ENCODE measurements at regions not wholly inside any gene's neighbourhood (a gene's known extent, or its start where the extent isn't known, plus 50 kb on each side); places are given as distances from the start of the nearest gene placed in this dataset.
"Not testable (repeated sequence)": the region's sequence is repeated elsewhere in the genome, so short reads cannot be mapped to it uniquely, and the experiment has no call there.

- Histone ChIP-seq H3K27ac (no peak overlapping the region), H3K36me3 (no peaks in the 10 kb centered on the region), H3K27me3 (no peaks in the 10 kb centered on the region), H3K4me3 (no peak overlapping the region), H3K9me3 (no peaks in the 10 kb centered on the region), H3K4me1 (no peaks in the 10 kb centered on the region)
- 100% methylated on average over 1 of the region's 1 CpG for WGBS
- no peak for DNase-seq (ENCODE audit: low spot score in 2 of 2)
- TF ChIP-seq POLR2A (IDR thresholded peaks at IDR 0.05) (no peak), POLR2AphosphoS5 (IDR thresholded peaks at IDR 0.05) (no peak), EP300 (IDR thresholded peaks at IDR 0.05) (no peak)
Observed at GRCh38 chr4:128648021-128648420, 161.5 kb upstream of the JADE1 start.

GRCh38 chr4:128646893-128647292 is 162.6 kb upstream of the JADE1 start:
- not testable (repeated sequence) for H3K9me3 ChIP-seq; DNase-seq (ENCODE audit: low spot score in 2 of 2)
- WGBS = 84% methylated on average over 1 of the region's 1 CpG

GRCh38 chr4:128644693-128645654 is 164.5 kb upstream of the JADE1 start:
- DNase-seq (ENCODE audit: low spot score in 2 of 2); H3K4me1 ChIP-seq; H3K4me3 ChIP-seq; H3K27ac ChIP-seq; H3K36me3 ChIP-seq; H3K27me3 ChIP-seq; H3K9me3 ChIP-seq: not testable (repeated sequence)
- WGBS = 78% methylated on average over 18 of the region's 18 CpGs

More at GRCh38 chr4:128646893-128647292, 162.6 kb upstream of the JADE1 start:
- H3K36me3 ChIP-seq, H3K27ac ChIP-seq, H3K4me1 ChIP-seq, H3K4me3 ChIP-seq, H3K27me3 ChIP-seq: not testable (repeated sequence)

GRCh38 chr4:128644107-128644506 is 165.4 kb upstream of the JADE1 start:
- H3K36me3 ChIP-seq; H3K4me3 ChIP-seq; H3K9me3 ChIP-seq; H3K27me3 ChIP-seq; DNase-seq (ENCODE audit: low spot score in 2 of 2); H3K27ac ChIP-seq: not testable (repeated sequence)
- WGBS = 86% methylated on average over 3 of the region's 3 CpGs
- peaks cover 11% of the 10 kb centered on the region for H3K4me1 ChIP-seq

- H3K4me3 ChIP-seq; DNase-seq (ENCODE audit: low spot score in 2 of 2); H3K27me3 ChIP-seq; H3K36me3 ChIP-seq; H3K27ac ChIP-seq; H3K9me3 ChIP-seq: not testable (repeated sequence)
- 90% methylated on average over 2 of the region's 2 CpGs for WGBS
- peaks cover 12% of the 10 kb centered on the region for H3K4me1 ChIP-seq
Observed at GRCh38 chr4:128641566-128641965, 167.9 kb upstream of the JADE1 start.

- WGBS = 66% methylated on average over 2 of the region's 2 CpGs
- Histone ChIP-seq H3K27ac (peak overlapping the region; percentile 45), H3K4me1 (peaks cover 12% of the 10 kb centered on the region), H3K27me3 (no peaks in the 10 kb centered on the region), H3K36me3 (no peaks in the 10 kb centered on the region), H3K9me3 (no peaks in the 10 kb centered on the region), H3K4me3 (no peak overlapping the region)
- no peak for TF ChIP-seq POLR2AphosphoS5 (IDR thresholded peaks at IDR 0.05)
- no peak for TF ChIP-seq EP300 (IDR thresholded peaks at IDR 0.05)
- no peak for TF ChIP-seq CTCF (IDR thresholded peaks at IDR 0.05)
- TF ChIP-seq POLR2A (IDR thresholded peaks at IDR 0.05) = no peak
- no peak for DNase-seq (ENCODE audit: low spot score in 2 of 2)
Observed at GRCh38 chr4:128639541-128640270, 169.8 kb upstream of the JADE1 start.

- Histone ChIP-seq H3K9me3 (no peaks in the 10 kb centered on the region), H3K4me1 (peaks cover 12% of the 10 kb centered on the region), H3K27me3 (no peaks in the 10 kb centered on the region), H3K27ac (no peak overlapping the region), H3K36me3 (no peaks in the 10 kb centered on the region), H3K4me3 (no peak overlapping the region)
- no peak for DNase-seq (ENCODE audit: low spot score in 2 of 2)
- no peak for TF ChIP-seq POLR2A (IDR thresholded peaks at IDR 0.05)
- no peak for TF ChIP-seq EP300 (IDR thresholded peaks at IDR 0.05)
- TF ChIP-seq POLR2AphosphoS5 (IDR thresholded peaks at IDR 0.05) = no peak
- no peak for TF ChIP-seq CTCF (IDR thresholded peaks at IDR 0.05)
- 80% methylated on average over 2 of the region's 2 CpGs for WGBS
Observed at GRCh38 chr4:128636906-128637305, 172.6 kb upstream of the JADE1 start.

All from suprapubic skin (tissue), 4 donors.